Right atrium auricular region (tissue), 2 donors: ENCODE measurements at regions not wholly inside any gene's neighbourhood (a gene's known extent, or its start where the extent isn't known, plus 50 kb on each side); places are given as distances from the start of the nearest gene placed in this dataset.

Experiments used
- DNase-seq: peaks from one replicate; pipeline ENCODE4 v3.0.0-alpha.2; 2019; ENCODE audit warnings: low spot score
- H3K27ac ChIP-seq, 2 donors: fragments of 200-600 bp; sonication (generic); 1 replicate in 1 of 2; 2 replicates in 1 of 2; pipeline ENCODE4 v1.5.1; 2016 to 2019
- H3K27me3 ChIP-seq, 2 donors: fragments of 200-600 bp; sonication (generic); one replicate each; pipeline versions ENCODE4 v1.5.1 to v1.6.0; 2017 to 2019
- H3K36me3 ChIP-seq: fragments of 200-600 bp; sonication (generic); one replicate; pipeline ENCODE4 v1.5.1; 2016
- H3K4me1 ChIP-seq, 2 donors: fragments of 200-600 bp; sonication (generic); one replicate each; pipeline versions ENCODE4 v1.5.1 to v1.6.0; 2017 to 2019
- H3K4me3 ChIP-seq, 2 donors: fragments of 200-600 bp; sonication (generic); 1 replicate in 1 of 2; 2 replicates in 1 of 2; pipeline ENCODE4 v1.5.1; 2017 to 2019; ENCODE audit warnings: mild to moderate bottlenecking in 1 of 2, moderate library complexity in 1 of 2
- H3K9me3 ChIP-seq, 2 donors: fragments of 200-600 bp; sonication (generic); one replicate each; pipeline ENCODE4 v1.5.1; 2019
- TF ChIP-seq, protein P1 (sequence below), 2 donors: fragments of 200-600 bp; sonication (generic); IDR thresholded peaks; one replicate each; pipeline ENCODE4 v1.5.1; 2019; ENCODE audit warnings: antibody characterized with exemption in 2 of 2

DNA sequence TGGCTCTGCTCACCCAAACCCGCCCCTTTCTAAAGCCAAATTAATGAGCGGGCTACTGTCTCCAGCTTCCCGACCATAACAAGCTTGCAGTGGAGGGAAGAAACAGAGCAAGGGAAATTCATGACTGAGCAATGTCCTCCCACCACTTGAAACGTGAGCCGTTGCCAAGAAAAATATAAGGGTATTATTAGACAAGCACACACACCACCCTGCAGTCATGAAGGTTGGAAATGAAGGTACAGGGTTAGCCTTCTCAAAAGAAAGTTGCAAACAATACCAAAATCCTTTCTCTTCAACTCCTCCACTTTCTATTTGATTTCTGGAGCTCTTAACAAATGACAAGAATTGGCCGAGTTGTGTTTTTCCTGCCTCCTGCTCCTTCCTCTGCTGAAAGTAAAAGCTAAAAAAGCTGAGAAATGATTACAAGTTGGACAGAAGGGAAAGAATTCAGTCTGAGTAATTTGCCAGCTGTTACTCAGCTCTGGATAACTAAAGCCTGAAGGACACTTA, 151.1 kb upstream of the B3GAT2 start:
- H3K4me1 ChIP-seq: peaks cover 0 to 26% of the 10 kb centered on the region in 2 donors
- H3K4me3 ChIP-seq: peak overlapping the region in 1 of 2 donors; percentile 24
- no peaks in the 10 kb centered on the region for H3K9me3 ChIP-seq
- no peaks in the 10 kb centered on the region for H3K27me3 ChIP-seq
- peak overlapping the region; percentile 28 to 32 for H3K27ac ChIP-seq
- no peaks in the 10 kb centered on the region for H3K36me3 ChIP-seq
- TF ChIP-seq, protein P1, sequence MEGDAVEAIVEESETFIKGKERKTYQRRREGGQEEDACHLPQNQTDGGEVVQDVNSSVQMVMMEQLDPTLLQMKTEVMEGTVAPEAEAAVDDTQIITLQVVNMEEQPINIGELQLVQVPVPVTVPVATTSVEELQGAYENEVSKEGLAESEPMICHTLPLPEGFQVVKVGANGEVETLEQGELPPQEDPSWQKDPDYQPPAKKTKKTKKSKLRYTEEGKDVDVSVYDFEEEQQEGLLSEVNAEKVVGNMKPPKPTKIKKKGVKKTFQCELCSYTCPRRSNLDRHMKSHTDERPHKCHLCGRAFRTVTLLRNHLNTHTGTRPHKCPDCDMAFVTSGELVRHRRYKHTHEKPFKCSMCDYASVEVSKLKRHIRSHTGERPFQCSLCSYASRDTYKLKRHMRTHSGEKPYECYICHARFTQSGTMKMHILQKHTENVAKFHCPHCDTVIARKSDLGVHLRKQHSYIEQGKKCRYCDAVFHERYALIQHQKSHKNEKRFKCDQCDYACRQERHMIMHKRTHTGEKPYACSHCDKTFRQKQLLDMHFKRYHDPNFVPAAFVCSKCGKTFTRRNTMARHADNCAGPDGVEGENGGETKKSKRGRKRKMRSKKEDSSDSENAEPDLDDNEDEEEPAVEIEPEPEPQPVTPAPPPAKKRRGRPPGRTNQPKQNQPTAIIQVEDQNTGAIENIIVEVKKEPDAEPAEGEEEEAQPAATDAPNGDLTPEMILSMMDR (IDR thresholded peaks at IDR 0.05): no peak
- no peak for DNase-seq

DNA sequence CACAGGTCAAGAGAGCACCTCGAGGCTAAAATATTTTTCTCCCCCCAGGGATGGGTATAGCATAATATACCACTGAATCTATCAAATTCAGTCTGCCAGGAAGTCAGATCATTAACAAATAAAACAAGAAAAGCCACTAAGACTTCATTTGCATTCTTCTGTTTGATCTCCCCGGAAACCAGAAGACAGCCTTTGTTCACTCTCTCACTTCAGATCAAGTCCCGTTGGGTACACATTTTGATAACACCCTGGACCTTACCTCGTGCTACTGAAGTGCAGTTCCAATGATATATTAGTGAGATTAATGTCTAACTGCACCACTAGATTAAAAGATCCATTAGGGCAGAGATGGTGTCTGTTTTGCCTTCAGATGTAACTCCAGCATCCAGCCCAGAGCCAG, 157.7 kb upstream of the B3GAT2 start:
- no peak overlapping the region for H3K4me3 ChIP-seq
- H3K4me1 ChIP-seq: no peaks in the 10 kb centered on the region
- TF ChIP-seq, protein P1 (IDR thresholded peaks at IDR 0.05): no peak
- no peaks in the 10 kb centered on the region for H3K36me3 ChIP-seq
- peaks cover 0 to 7% of the 10 kb centered on the region in 2 donors for H3K9me3 ChIP-seq
- H3K27me3 ChIP-seq: no peaks in the 10 kb centered on the region
- H3K27ac ChIP-seq: no peak overlapping the region
- DNase-seq: no peak

DNA sequence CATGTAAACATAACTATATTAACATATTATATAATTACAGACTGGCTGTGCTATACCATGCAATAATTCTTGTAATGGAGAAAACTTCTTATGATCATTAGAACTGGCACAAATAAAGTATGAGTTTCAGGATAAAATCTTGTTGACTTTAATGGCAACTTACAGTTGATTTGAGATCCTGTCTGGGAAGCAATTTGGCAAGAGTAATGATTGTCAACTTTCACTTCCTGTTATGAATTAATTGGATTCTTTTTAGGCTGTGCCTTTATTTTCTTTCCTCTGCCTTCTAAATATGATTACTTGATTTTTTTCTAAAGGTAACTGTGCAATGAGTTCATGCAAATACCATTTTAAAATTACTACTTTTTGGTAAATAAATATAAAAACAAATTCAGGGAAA, 158.1 kb upstream of the B3GAT2 start:
- Histone ChIP-seq H3K36me3 (no peaks in the 10 kb centered on the region), H3K4me3 (no peak overlapping the region), H3K4me1 (no peaks in the 10 kb centered on the region), H3K27ac (no peak overlapping the region), H3K27me3 (no peaks in the 10 kb centered on the region), H3K9me3 (peaks cover 0 to 12% of the 10 kb centered on the region in 2 donors)
- TF ChIP-seq, protein P1 (IDR thresholded peaks at IDR 0.05): no peak
- no peak for DNase-seq

DNA sequence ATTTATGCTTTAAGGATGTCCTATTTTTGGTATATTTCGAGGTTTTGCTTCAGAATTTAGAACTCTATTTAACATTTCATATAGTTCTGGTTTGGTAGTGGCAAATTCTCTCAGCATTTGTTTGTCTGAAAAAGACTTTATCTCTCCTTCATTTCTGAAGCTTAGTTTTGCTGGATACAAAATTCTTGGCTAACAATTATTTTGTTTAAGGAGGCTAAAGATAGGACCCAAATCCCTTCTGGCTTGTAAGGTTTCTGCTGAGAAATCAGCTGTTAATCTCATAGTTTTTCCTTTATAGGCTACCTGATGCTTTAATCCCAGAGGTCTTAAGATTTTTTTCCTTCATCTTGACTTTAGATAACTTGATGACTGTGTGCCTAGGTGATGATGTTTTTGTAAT, 162.7 kb upstream of the B3GAT2 start:
- Histone ChIP-seq H3K4me3 (no peak overlapping the region), H3K4me1 (no peaks in the 10 kb centered on the region), H3K36me3 (no peaks in the 10 kb centered on the region), H3K27me3 (no peaks in the 10 kb centered on the region), H3K27ac (no peak overlapping the region), H3K9me3 (peaks cover 0 to 16% of the 10 kb centered on the region in 2 donors)
- no peak for DNase-seq
- TF ChIP-seq, protein P1 (IDR thresholded peaks at IDR 0.05): no peak

DNA sequence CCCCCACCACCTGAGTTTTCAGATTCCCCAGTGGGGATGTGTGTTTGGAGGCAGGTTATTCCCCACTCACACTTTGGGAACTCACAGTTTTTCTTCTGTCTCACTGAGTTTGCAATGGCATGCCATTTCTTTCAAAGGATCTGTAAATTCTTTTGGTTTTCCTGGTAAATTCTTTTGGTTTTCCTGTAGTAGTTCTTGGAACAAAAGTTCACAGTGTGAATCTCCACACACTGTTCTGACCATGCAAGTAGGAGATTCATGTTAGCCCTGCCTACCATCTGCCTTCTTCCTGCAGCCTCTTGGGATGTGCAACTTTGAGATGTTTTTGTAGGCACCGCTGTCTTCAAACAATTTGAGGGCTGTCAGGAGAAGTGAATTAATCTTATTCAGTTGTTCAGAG, 165.6 kb upstream of the OGFRL1 start:
- Histone ChIP-seq H3K36me3 (no peaks in the 10 kb centered on the region), H3K27ac (no peak overlapping the region), H3K9me3 (peaks cover 0 to 25% of the 10 kb centered on the region in 2 donors), H3K4me3 (no peak overlapping the region), H3K27me3 (no peaks in the 10 kb centered on the region), H3K4me1 (no peaks in the 10 kb centered on the region)
- TF ChIP-seq, protein P1 (IDR thresholded peaks at IDR 0.05): no peak
- DNase-seq: no peak

DNA sequence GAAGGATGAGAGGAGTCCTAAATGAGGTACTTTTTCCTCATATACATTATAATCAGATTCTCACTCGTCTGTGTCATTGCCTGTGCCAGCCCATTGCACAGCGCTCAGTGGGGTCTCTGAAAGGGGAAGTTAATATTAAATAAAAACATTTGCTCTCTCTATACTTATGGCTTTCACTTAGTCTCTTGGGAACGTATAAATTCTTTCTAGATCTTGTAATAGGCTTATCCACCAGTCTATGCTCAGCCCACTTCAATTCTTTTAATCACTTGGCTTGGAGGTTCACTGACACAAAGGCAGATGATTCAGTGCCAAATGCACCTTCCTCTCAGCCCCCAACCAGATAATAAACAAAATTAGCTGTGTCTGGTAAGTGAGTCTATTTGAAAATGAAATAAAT, 164.3 kb upstream of the OGFRL1 start:
- Histone ChIP-seq H3K9me3 (peaks cover 0 to 20% of the 10 kb centered on the region in 2 donors), H3K36me3 (no peaks in the 10 kb centered on the region), H3K27me3 (no peaks in the 10 kb centered on the region), H3K27ac (no peak overlapping the region), H3K4me1 (no peaks in the 10 kb centered on the region), H3K4me3 (no peak overlapping the region)
- TF ChIP-seq, protein P1 (IDR thresholded peaks at IDR 0.05): no peak
- DNase-seq: no peak
